ENCODE measurements at regions not wholly inside any gene's neighbourhood (a gene's known extent, or its start where the extent isn't known, plus 50 kb on each side); places are given as distances from the start of the nearest gene placed in this dataset.
"Not testable (repeated sequence)": the region's sequence is repeated elsewhere in the genome, so short reads cannot be mapped to it uniquely, and the experiment has no call there.

DNA sequence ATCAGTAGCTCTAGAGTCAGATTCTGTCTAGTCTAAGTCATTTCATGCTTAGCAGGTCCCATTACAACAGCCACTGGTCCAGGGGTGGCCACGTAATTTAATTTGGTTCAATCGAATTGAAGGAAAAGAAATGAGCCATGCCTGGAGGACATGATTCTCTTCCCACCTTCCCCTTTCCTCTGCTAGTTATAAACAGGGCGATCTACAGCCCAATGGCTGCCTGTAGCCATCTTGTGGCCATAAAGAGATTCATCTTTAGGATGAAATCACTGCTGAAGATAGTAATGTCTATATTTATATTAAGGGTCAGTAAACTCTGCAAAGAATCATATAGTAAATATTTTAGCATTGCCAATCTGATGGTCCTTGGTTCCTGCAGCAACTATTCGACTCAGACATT, 107.4 kb downstream of the SPDYE17 start:
- DNase-seq: peak; percentile 4

DNA sequence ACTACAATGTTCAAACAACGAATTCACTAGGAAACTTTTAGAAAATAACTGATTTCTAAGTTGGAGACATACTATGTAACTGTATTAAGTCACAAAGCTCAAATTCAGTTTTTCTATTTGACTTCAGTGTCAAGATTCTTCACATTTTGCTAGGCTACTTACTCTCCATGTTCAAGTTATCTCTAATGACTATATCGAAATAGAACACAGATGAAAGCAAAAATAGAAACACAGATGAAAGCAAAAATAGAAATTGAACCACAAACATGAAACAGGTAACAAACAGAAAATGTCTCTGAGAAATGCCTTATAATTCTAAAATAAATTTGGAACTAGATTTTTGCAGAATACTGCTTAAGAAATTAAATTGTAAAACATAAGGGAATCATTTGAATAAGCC, 113.5 kb downstream of the SPDYE17 start:
- DNase-seq: not testable (repeated sequence)

DNA sequence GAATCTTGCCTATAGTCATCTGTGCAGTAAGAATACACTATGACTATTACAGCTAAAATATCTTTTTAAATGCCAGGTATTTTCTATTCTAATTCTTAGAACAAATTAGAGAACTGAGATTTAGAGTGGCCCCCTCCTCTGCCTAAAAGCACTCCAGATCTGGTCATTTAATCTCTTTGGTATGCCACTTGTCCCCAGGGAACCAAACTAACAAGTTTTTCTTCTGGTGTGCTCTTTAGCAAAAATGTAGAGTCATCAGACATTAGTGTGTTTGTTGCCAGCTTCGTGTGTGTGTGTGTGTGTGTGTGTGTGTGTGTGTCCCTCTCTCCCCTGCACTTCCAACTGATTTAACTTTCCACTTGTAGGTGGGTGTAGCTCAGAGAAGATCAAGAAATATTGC, 117.8 kb downstream of the SPDYE17 start:
- DNase-seq: peak; percentile 27

DNA sequence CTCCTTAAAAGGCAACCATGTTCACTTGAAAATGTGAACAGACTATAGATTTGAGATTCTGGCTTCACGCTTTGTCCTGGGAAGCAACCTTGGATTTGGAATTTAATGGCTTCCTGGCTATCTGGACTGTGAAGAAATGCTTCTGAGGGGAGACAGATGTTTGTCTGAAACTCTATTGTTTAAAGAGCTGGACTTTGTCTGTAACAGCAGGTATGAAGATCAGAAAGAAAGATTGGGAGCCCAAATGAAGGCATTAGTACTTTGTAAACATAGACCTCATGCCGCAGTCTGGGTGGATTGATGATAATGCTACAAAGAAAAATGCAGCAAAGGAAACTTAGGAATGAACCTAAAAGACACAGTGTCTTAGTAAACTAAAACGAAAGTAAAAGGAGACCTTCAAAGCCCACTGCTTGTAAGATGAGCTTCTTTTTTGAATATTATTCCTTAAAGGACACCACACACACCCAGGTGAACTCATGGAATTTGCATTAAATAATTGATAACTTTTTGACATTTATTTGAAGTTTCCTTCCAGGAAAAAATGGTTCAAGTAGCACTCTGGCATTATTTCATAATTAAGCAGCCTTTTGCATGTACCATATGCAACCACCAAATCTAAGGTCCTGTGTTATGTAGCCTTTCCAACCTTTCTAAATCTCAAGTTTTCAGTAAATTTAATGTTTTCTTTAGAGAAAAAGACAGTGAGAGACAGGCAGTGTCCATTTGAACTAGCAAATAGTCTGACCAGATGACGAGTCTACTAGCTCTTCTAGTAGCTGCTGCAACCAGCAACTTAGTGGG, 119.9 kb downstream of the SPDYE17 start:
- DNase-seq: not testable (repeated sequence)

DNA sequence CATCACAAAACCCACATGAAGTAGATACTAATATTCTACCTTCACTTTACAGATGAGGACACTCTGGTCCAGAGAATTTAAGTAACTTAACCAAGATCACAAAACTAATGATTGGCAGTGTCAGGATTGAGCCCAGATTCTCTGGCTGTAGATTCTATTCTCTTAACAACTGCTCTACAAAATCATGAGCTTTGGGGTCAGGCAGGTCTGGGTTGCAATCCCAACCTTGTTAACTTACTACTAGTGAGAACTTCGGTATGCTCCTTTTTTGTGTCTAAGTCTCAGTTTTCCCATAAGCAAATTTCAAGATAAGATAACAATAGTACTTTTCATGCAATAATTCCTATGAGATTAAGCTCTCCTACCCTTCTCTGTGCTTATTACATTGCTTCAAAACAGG, 127.5 kb downstream of the SPDYE17 start:
- not testable (repeated sequence) for DNase-seq

- not testable (repeated sequence) for DNase-seq
Measured at GRCh38 chr7:76901944-76902710, 130.0 kb downstream of the SPDYE17 start.

DNA sequence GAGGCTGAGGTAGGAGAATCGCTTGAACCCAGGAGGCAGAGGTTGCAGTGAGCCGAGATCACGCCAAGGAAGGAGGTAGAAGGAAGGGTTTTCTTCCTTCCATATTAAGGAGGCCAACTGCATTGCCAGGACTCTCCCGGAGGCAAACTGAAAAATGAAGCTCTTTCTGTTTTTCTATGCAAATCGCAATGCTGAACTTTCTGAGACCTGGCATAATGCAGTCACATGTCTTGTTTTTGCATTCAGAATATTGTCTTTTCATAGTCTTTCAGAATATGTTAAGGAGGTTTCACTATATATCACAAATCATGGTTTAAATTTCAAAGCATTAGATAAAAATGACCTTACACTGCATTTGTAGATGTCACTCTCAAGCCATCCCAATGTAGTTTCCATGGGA, 133.4 kb downstream of the SPDYE17 start:
- not testable (repeated sequence) for DNase-seq

DNA sequence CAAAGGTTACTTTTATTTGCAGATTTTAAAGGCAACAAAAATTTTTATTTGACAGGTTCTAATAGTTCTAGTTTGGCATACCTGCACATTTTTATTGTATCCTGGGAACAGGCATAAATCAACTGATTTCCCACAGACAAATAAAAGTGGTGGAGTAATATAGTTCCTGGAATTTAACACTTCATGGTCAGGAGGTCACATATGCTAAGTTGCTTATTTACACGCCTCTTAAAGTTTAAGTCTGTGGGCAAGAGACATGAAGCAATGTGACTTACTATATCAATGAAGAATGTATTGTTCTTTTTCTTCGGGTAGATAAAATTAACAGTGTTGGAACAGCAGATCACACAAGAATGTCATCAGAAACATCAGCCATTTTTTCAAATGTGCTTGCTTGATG, 135.2 kb downstream of the SPDYE17 start:
- DNase-seq: peak; percentile 49

- not testable (repeated sequence) for DNase-seq
Measured at GRCh38 chr7:76895696-76896095, 136.5 kb downstream of the SPDYE17 start.

DNA sequence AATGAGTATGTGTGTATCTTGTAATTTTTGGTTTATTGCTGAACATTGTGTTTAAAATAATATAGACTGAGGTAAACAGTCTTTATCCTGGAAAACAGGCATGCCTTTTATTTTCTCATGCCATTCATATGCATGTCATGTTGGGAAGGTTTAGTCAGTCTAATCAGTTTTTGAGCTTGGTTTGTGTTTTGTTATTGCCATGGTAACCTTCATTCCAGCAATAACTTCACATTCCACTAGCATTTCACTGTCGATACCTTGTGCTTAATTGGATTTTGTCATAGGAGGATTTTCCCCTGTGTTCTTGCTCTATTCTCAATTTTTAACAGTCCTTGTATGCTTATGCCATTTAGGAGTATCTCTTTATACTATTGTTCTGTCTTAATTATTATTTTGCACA, 140.4 kb downstream of the SPDYE17 start:
- peak; percentile 42 for DNase-seq

GRCh38 chr7:76879733-76880288, 152.3 kb downstream of the SPDYE17 start:
- DNase-seq: not testable (repeated sequence)

- DNase-seq: not testable (repeated sequence)
Measured at GRCh38 chr7:76875760-76876159, 156.4 kb downstream of the SPDYE17 start.

- not testable (repeated sequence) for DNase-seq
Measured at GRCh38 chr7:76870504-76870808, 161.7 kb downstream of the SPDYE17 start.

- DNase-seq: not testable (repeated sequence)
Measured at GRCh38 chr7:76867364-76867889, 164.7 kb downstream of the SPDYE17 start.

DNA sequence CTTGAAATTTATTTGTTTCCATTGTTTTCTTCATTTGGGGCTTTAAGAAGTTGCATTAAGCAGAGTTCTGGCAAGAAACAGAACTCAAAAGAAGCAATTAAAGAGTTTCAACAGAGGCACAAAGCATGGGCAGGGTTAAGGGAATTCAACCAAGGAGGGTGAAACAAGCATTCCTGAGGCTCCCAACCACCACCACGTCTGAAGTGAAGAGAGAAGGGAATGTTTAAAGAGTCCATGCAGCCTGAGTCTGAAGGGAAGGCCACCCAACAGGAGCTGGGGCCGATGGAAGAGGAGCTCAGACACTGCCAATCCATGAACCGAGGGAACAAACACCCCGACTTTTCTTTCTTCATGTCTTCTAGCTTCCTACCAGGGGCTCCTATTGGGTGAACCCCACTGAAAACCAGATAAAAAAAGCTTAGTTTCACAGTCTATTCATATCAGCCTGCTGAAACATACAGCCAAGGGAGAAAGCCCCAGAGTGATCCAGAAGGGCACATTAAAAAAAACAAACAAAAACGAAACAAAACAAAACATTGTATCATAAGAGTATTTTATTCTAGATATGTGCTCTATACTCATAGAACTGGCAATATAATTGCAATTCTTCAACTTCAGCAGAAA, 168.9 kb downstream of the SPDYE17 start:
- DNase-seq: not testable (repeated sequence)

DNA sequence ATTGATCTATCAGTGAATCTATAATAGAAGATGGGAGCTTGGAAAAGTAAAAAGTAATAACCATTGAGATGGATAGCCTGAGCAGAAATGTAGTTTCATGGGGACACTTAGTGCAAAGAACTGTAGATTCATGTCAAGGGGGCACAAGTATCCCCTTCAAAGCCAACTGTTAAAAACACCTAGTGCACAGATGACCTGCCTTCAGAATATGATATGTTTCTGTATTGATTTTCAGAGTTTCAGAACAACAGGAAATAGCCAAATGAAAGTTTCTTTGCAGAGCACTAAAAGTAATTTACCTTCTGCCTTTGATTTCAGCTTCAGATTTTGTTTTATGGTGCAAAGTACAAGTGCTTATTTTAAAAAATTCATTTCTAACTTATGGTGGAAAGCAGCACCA, 169.9 kb downstream of the SPDYE17 start:
- DNase-seq: not testable (repeated sequence)

DNA sequence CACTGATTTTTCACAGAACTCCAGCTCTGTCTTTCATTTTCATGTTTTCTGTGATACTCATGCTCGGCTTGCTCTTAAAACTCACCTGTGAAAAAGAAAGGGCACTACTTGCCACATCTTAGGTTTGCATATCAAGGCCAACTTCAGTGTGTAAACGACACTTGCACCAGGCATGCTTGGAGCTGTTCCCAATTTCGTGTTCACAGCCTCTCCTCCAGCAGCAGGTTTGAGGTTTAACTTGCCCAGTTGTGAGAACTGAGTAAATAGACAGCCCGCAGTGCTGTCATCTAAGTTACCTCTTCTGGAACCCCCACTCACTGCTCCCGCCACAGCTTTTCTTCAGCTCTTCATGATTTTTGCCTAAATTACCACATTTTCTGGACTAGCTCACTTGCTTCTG, 172.2 kb downstream of the SPDYE17 start:
- not testable (repeated sequence) for DNase-seq

DNA sequence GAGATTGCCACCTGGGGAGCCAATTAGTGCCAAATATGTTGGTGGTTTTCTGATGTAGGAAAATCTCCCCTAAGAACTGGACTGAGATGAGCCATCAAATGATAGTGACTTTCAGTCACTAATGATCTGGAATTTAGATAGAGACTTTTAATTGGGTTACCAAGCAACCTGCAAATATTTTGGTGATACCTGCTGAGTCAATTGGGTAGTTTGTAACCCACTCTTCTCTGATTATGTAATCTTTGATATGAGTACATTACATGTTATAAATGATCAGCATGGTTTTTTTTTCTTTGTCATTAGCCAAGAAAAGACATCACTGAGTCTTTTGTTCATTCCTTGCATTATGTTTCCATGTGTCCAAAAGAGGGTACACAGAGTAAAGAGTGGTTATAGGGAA, 177.5 kb downstream of the SPDYE17 start:
- not testable (repeated sequence) for DNase-seq

- DNase-seq: not testable (repeated sequence)
Measured at GRCh38 chr7:76852787-76853584, 179.2 kb downstream of the SPDYE17 start.

GRCh38 chr7:76852362-76852761, 179.8 kb downstream of the SPDYE17 start:
- not testable (repeated sequence) for DNase-seq

GRCh38 chr7:76851617-76852016, 180.5 kb downstream of the SPDYE17 start:
- not testable (repeated sequence) for DNase-seq
